GM21825 (cell line): ENCODE measurements at regions not wholly inside any gene's neighbourhood (a gene's known extent, or its start where the extent isn't known, plus 50 kb on each side); places are given as distances from the start of the nearest gene placed in this dataset.
A peak's percentile ranks its signal among the peaks of the same experiment; 100 is the strongest.

ENCODE experiments used
- ATAC-seq: cut with Tn5 transposase; IDR thresholded peaks from one replicate; pipeline ENCODE4 v1.9.1; 2021; ENCODE audit warnings: mild to moderate bottlenecking, moderate library complexity; ENCODE audit not compliant: unreplicated experiment

DNA sequence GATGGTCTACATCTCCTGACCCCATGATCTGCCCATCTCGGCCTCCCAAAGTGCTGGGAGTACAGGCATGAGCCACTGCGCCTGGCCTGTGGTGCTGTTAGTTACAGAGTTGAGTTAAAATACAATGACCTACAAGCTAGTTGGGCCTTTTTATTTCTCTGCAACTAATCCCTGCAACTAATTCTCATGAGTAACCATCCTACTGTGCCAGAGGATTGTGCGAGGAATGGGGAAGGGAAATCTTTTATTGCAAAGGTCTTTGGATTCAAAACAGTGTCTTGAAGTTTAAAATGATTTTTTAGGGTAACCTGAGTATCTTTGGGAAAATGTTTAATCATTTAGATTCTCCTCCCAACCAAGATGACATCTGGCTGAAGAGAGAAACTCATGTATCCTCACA lies 88.8 kb upstream of the RMDN2 start:
- no peak for ATAC-seq

DNA sequence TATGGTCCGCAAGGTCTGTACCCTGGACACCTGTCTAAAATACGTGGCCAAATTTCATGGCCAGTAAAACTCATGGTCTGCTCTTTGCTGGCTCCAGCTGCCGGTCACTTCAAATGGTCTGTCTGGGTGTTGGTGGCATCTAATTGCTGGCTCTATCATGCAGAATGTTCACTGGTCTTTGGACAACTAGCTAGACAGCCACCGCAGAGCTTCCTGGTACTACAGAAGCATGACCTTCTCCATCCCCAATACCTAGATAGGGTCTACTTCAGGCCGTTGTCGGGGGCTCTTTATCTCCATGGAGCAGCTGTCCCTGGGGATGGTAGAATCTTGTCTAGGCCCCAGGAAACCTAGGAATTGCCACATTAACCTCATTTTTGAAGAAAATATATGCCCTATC lies 88.4 kb upstream of the RMDN2 start:
- no peak for ATAC-seq

DNA sequence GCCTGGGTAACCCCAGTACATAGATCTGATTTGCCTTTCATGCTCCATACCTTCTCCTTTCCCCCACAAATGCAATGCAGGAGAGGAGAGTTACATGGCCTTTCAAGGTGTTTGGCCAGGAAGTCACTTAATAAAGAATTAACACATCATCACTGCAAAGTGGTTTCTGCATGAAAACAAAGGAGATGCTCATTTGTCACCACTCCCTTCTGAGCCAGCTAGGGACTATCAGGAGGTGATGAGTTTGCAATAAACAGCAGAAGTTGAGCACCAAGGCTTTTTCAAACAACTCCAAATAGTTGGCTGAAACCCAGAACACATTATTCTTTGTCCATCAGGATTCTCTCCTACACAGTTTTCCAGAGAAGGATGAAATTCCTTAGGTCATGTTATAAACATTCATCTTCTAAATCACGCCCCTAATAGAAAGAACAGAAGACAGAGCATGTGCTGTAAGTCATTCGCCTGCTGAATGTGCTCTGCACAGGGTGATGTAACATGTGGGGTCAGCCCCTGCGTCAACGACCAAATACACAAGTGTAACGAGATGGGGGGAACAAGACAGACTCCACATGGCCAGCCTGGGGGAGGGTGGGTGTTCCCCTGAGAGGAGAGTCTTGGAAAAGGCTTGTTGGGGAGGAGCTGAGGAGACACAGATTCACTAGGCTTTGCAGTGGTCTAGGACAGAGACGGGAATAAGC lies 87.3 kb upstream of the RMDN2 start:
- no peak for ATAC-seq

DNA sequence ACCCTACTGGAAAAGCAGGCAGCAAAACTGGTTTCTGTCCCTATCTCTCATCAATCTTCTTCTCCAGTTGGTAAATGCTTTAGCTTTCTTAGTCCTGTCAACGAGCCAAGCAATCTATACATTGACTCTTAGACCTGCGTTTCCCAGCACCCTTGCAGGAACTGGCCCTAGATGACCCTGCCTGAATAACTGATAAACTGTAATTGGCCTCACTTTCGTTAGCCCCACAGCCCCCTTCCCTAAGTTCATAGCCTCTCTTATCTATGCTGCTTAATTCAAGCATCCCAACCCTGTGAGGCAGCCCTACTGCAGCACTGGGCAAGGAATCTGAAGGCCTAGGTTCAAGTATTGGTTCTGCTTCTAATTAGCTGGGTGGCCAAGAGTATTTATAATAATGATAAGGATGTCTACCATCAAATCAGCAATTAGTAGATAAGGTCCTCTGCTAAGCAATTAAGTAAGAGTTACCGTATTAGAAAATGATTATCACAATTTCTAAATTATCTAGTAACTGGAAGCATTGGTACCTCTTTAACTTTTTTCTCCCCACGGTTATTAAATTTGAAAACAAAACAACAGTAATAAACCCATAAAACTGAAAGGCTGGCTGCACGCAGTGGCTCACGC lies 86.4 kb upstream of the RMDN2 start:
- no peak for ATAC-seq

DNA sequence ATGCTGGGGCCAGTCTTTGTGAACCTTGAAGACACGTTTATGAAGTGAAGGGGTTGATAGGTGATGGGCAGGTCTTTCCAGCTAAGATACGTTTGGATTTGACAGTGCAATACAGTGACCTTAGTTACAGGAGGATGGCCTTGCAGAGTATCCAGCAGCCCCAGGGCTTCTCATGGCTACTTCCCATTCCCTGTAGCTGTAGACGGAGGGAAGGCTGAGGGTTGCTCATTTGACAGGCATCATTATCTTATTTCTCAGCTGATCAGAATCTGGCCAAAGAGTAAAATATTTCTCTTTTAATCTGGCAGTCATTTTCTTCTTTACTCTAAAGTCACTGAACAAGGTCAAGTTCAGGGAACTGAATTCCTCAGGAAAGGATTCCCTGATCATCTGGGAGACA lies 85.1 kb upstream of the RMDN2 start:
- no peak for ATAC-seq

DNA sequence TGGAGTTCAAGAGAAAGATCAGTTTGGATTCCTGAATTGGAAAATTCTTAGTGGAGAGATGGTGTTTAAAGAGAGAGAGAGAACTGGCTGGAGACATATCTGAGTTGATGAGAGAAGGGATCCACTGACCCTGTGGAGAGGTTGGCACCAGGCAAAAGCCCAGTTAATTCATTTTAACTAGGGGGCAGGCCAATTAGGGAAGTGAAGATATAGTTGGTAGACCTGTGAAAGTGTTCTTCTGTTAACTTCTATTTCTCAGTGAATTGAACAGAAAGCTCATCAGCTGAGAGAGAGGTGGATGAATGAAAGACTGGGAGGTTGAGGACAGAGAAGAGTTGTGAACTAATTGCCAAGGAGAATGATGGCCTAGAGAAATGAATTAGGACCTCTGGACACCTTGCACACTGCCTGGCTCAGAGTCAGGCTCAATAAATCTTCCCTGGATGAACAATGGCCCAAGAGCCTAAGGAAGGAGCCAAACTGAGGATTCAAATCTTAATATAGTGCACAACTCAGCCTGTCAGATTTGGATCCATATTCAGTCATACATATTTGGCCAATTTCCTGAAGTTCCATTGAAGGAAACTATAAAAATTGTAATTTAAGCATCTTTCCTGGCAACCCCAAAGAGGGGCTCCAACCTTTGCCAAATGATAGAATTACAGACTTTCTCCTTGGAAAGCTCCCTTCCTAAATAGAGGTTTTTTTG lies 82.2 kb upstream of the RMDN2 start:
- ATAC-seq: no peak

DNA sequence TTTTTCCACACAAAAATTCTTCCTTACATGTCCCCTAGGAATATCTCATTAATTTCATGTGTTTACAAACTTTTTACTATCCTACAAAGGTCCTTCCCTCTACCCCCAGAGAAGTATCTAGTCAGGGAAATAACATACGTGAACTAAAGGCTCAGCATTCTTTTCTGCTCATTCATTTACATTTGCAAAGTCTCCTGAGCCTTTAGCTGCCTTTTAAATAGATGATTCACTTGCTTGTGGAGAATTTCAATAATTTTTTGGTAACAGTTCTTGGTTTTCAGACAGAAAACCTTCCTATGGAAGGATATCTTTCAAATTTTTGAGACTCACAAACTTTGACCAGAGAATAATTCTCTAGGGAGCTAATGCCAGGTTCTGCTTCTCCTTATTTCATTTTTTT lies 81.5 kb upstream of the RMDN2 start:
- ATAC-seq: no peak

DNA sequence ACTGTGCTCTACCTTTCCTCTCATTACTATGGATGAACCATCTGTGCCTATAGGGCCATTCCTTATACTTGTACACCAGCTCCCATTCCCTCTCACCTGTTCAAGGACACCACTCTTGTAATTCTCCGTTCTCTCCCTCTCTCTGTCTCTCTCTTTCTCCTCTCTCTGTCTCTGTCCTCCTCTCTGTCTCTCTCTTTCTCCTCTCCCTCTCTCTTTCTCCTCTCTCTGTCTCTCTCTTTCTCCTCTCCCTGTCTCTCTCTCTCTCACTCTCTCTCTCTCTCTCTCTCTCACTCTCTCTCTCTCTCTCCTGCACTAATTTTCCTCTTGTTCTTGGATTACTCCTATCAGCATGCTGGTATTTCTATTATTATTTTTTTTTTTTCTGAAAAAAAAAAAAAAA lies 78.9 kb upstream of the RMDN2 start:
- no peak for ATAC-seq

DNA sequence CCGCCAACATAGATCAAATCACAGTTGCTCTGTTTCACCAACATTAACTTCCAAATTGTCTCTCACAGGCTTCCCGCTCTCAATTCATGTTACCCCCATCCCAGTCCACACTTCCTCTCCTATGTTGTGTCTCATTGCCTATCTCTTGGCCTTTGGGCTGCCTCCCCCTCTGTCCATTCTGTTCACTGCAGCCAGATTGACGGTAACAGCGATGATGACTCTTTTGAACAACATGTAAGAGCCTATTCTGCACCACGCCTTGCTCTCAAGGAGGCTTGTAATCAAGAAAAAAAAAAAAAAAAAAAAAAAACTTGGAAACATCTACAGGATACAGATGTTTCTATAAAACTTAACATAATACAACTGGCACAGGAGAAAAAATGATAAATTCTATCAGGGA lies 77.3 kb upstream of the RMDN2 start:
- no peak for ATAC-seq

DNA sequence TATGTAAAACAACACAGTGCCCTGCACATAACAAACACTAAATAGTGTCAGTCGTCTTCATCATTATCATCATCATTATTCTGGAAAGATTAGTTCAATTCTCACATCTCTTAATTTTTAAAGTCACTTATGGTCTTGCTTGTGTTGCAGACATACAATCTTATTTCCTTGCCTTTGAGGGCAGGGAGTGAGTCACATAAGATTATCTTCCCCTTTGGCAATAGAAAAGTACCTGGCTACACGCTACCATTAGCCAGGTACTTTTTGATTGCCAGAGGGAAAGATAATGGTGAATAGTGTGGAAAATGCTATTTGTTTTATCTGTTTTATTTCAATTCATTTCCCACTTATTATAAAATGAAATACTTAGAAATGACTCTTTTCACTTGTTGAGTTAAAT lies 76.6 kb upstream of the RMDN2 start:
- no peak for ATAC-seq

DNA sequence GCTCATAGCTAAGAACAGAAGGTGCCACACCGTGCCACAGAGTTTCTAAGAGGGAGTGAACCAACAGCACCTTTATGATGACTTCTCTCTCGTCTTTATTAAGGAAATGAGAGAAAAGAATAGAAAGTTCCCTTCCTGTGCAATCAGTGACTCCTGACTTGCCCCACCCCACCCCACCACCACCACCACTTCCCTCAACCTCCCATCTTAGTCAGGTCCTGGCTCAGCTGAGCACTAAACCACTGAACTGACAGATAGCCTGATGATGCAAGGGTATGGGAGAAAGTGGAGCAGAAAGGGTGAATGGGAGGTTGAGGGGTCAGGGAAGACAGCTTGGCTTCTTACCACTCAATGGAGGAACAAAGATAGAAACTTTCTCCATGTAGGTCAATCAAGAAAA lies 75.2 kb upstream of the RMDN2 start:
- ATAC-seq: no peak

DNA sequence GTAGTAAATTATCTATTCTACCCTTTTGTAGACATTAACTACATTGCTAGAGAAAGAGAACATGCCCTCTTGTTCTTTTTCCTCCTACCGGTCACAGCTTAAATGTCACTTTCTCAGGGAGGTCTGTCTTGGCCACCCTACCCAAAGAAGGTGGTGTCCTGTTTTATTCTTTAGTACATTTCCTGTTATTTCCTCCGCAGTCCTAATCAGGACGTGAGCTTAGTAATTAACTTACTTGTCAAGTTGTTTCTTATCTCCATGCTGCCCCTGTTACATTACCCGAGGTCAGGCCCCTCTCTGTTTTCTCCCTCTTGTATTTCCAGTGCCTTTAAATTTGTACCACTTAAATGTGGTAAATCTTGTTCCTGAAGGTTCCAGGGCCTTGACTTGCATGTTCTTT lies 73.7 kb upstream of the RMDN2 start:
- ATAC-seq: peak; percentile 25

DNA sequence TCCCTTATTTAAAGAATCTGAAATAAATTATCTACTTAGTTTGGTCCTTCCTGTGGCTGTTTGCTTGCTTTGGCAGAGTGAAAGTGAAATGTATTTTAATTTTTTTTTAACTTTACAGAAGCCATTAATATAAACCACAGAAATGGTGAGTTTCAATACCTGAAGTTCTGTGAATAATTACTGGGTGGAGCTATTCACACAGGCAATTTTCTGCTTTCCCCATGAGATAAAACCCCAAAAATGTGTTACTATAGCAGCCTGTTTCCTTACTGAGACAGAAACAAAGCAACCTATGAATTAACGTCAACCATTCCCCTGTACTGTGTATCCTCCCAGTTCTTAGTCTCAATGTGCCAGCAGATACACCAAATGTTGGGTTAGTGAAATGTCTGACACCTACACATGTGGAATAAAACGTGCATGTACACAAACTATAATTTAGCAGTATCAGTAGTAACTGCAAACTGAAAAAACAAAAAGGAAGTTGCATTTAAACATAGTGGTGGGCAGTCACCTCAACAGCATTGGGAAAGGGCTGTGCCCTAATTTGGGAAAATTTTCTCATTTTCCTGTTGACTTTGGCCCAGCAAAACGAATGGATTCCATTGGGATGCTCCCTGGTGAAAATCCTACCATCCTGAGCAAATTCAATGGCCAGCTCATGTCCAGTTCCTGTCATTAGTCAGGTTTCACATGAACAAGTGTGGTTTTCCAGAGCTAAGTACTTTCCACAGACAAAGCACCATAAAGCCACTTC lies 73.1 kb upstream of the RMDN2 start:
- peak; percentile 74 for ATAC-seq

DNA sequence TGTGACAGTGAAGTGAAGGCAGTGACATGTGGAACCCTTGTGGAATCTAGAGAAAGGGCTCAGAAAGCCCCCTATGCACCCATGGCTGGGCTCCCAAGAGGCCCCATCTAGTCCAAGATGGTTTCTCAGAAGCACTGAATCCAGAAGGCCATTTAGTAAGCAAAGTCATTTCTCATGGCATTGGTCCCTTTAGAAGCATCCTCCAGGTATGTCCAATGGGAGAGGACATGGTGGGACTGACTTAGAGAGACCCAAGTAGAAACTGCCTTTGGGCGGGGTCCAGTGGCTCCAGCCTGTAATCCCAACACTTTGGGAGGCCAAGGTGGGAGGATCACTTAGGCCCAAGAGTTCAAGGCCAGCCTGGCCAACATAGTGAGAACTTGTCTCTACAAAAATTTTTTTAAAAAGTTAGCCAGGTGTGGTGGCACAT lies 72.5 kb upstream of the RMDN2 start:
- no peak for ATAC-seq

DNA sequence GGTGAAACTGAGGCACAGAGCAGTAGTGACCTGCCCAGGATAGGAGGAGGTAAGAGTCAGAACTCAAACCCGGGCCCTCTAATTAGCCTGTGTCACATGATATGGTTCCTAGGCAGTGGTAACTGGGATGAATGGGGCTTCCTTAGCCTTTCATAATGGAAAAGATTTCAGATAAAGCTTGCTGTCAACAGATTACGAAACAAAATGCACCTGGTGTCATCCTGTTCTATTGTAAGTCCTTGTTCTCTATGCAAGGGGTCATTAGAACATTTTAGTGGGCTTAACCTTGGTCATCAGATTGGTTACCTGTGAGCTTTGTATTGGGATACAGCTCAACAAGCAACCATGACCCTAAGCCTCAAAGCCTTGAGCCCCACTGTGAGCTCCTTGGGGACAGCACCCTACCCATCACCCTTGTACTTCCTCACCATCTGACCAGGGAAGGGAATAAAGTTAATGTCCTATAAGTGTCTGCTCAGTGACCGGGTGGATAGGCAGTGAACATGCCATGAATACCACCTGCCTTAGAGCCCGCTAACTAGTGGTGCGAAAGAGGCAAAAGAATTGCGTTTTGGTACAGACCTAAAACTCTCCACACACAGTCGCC lies 70.3 kb upstream of the RMDN2 start:
- ATAC-seq: no peak

DNA sequence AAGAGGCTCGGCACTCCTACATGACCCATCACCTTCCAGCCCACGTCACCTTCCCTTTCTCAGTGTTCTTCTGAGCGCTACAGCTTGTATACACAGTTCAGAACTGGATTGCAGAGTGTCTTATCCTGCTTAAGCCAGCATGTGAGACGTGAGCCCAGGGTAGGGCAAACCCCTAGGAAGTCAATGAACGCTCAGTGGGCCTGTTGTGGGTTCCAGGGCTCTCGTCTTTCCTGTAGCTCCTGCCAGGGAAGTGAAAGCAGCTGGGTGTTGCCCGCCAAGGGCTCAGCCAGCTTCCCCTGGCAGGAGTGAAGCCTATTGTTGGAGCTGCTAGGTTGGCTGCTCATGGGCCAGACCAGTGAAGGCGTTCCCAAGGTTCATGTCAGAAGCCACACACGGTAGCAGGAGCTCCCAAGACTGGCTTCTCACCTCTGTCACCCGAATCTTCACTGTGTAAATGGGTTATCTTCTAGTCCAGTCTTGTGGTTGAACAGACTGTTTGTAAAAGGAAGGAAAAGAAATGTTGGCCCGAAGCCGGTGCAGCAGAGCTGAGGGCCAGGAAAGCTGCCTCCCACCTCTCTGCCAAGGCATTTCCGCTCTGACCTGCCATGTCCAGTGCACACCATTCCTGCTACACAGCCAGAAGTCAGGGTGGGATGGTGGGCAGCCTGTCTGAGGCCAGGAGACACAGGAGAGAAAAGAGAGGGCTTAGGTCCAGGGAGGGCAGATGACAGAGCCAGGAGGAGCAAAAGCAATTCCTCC lies 69.6 kb upstream of the RMDN2 start:
- ATAC-seq: no peak

DNA sequence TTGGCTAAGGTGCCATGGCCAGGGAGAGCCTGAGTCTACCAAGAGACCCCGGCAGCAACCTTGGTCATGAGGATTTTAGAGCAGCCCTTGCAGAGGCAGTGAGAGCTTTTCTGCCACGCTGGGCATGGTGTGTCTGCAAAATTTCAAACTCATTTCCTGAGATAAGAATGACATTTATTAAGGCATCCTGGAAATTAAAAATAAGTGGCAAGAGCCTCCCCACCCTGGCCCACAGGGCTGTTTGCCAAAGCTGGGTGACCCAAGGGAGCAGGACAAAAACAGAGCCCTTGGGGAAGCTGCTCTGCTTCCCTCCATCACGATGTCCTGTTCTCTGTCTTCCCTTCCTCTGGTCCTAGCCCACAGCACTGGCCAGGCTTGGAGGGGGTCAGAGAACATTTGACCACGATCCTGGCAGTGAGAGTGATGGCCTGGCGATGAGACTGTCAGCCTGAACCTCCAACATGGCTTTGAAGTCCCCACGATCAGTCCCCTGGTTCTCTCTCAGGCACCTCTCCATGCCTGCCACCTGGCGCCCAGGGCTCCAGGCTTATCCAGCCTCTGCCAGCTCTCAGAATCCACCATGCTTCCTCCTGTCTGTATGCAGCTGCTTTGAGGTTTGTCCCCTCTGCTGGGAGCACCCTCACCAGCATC lies 68.9 kb upstream of the RMDN2 start:
- ATAC-seq: no peak

DNA sequence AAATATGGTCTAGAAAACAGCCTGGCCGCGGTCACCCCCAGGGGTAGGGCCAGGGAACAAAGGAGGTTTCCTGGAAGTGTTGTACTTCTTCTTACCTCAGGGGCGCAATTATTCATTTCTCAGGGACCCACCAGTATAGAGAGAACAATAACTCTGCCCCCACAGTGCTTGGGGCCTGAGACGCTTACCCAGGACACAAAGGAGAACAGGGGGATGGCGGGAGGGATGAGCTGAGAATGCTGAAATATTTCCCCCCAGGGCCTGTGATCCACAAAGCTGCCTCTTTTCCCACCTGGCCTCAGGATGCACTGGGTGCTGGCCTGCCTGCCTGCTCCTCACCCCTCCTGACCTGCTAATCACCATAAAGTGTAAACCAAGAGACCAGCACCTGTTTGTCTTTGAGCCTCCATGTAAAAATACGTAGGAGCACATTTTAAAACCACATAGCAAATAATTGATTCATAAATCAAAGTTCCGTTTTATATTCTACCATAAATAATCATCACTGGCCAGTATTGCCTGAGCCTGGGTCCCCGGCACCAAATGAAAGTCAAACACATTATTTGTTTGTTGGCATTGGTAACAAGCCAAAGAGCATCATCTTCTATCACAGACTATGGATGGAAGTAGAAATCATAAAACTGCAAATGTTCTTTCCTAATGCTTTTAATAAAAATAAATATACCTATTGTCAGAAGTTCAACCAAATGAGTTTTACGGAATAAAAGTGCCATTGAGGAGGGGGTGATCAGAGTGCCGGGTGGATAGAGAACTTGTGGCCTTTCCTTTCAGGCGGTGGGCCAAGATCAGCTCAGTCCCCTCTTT lies 67.3 kb upstream of the RMDN2 start:
- no peak for ATAC-seq

DNA sequence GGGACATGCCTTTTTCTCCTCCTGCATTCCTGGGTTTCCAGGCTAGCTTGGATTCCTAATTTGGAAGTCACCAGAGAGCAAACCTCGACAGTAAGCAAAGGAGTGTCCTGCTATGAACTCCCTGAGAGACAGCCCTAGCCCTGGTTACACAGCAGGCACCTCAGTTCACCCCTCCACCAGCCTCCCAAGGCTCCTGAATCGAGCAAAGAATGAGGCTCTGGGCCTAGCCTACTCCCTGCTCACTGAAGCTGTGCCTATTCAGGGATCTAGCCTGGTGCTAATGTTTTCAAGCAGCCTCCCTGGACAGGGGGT lies 66.7 kb upstream of the RMDN2 start:
- no peak for ATAC-seq
